T47D (cell line): ENCODE measurements at regions not wholly inside any gene's neighbourhood (a gene's known extent, or its start where the extent isn't known, plus 50 kb on each side); places are given as distances from the start of the nearest gene placed in this dataset.
"Not testable (repeated sequence)": the region's sequence is repeated elsewhere in the genome, so short reads cannot be mapped to it uniquely, and the experiment has no call there.

Experiments used
- DNase-seq, 2 experiments: peaks; one replicate each; pipeline versions ENCODE4 v3.0.0 to v3.0.0-alpha.2; 2011 to 2012; ENCODE audit warnings: low read depth in 1 of 2, low spot score in 1 of 2
- JUND ChIP-seq: IDR thresholded peaks from 2 replicates; pipeline ENCODE4 v1.6.1; 2012; ENCODE audit warnings: low read depth
- in situ Hi-C: cut with HindIII; loops from 2 replicates; pipeline ENCODE4 v1.10.0; 2016; ENCODE audit warnings: low sequenced_read_pairs, low pct_unique_long_range_greater_than_20kb

GRCh38 chrX:115958687-115959359 is 211.7 kb upstream of the AGTR2 start:
- no peak for DNase-seq
- in situ Hi-C loops = no loop called here
- no peak for TF ChIP-seq JUND

DNA sequence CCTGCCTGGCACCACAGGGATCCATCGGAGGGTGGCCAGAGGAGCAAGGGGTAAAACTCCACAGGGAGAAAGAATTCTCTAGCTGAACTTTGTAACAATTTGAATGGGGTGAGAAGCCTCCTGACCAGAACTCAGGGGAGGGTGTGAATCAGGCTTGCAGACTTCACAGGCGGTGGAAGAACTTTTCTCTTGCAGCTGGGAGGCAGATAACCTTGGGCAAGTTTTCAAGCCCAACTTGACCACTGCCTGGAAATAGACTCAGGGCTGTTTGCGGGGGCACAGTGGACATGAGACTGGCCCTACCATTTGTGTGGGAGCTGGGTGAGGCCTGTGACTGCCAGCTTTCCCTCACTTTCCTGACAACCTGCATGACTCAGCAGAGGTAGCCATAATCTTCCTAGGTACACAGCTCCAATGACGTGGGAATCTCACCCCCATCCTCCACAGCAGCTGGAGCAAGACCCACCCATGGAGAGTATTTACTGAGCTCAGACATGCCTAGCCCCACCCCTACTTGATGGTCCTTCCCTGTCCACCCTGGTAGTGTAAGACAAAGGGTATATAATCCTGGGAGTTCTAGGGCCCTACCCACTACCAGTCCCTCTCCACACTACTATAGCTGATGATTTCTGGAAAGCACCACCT is 210.0 kb upstream of the AGTR2 start:
- TF ChIP-seq JUND = no peak
- in situ Hi-C loops = no loop called here
- no peak for DNase-seq

DNA sequence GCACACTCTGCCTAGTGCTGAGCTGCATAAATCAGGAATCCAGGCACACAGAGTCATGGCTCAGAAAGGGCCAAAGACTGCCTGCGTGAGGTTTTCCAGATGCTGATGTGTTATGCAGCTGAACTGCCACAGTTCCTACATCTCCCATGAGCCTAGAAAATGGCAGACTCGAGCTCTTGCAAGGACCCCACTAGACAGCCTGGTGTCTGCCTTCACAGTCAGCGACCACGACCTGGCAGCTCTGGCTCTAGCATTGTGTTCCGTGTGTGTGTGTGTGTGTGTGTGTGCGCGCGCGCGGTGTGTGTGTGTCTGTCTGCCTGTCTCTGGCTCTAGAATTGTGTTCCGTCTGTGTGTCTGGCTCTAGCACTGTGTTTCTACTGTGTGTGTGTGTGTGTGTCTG is 203.6 kb upstream of the AGTR2 start:
- in situ Hi-C loops = no loop called here
- no peak for DNase-seq
- no peak for TF ChIP-seq JUND

DNA sequence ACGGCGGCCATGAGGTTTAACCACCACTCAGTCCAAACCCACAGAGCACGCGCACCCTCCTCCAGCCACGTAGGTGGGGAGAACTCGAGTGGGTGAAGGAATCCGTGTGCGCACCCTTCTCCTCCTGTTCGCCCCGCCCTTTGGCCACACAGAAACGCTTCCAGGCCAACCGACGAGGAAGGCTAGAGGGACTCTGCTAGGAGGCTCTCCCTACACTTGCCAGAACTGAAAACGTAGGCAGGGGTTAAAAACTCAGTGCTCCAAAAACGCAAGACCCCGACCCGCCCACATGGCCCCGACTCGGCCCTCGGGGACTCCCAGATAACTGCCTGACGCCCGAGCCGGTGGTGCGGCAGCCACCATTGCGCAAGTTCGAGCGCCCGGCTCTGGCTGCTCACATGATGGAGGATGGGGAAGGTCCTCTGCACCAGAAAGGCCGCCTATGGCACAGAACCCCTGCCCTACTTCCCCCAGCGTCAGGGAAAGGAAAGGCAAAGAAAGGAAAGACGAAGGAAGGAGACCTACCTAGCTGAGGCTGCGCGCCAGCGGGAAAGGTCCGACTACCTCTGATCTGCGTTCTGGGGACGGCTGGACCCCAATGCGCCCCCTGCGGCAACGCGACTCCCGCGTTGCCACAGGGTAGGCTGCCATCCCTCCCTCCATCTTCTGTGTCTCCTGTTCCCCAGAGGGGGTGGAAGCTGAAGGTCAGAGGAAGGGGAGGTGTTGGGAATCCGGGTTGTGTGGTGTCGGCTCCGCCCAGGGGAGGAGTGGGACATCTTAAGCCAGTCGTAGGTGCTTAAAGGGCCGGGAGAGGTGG is 201.9 kb upstream of the AGTR2 start:
- in situ Hi-C loops = no loop called here
- DNase-seq = peak; percentile 12 to 58

GRCh38 chrX:115970718-115971117 is 199.8 kb upstream of the AGTR2 start:
- DNase-seq = no peak
- in situ Hi-C loops = no loop called here
- TF ChIP-seq JUND = no peak

More for the DNA sequence above, 201.9 kb upstream of the AGTR2 start:
- TF ChIP-seq JUND = no peak

GRCh38 chrX:115972717-115973116 is 197.8 kb upstream of the AGTR2 start:
- TF ChIP-seq JUND = no peak
- no peak for DNase-seq
- in situ Hi-C loops = no loop called here

DNA sequence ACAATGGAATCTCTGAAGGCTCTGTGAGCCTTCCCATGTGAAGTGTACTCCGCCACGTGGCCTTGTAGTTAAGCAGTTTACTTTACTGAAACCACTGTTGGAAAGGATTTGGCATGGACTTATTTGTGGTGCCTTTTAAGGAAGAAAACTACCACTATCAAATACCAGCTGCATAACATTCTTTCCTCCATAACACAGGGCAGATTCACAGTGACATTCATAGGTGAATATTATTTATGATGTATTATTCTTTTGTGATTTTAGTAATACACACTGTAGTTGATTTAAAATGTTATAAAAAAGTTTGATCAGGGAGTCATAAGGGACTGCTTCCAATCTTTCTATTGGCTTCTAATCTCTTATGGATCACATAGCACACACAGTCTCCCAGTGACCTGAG is 192.5 kb upstream of the AGTR2 start:
- DNase-seq = no peak
- TF ChIP-seq JUND = no peak
- in situ Hi-C loops = no loop called here

- in situ Hi-C loops, DNase-seq: not testable (repeated sequence)
These were observed 187.4 kb upstream of the AGTR2 start for GRCh38 chrX:115983148-115983547.

- in situ Hi-C loops, DNase-seq: not testable (repeated sequence)
These were observed 183.1 kb upstream of the AGTR2 start for GRCh38 chrX:115987464-115987863.

DNA sequence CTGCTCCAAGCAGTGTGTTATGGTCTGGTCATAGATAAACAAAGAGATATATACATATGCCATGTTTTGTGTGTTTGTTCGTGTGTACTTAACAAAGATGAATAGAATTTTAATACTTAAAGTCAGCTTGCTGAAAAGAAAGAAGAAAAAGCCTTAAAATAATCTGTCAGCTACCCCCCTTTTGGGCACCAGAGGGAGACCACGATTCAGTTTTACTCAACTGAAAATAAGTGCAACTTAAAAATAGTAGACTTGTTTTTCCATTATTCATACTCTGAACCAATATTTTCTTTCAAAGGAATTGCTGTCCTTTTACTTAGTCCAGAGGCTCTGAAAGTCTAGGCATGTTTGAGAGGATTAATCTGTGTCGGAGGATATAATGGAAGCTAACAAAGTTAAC is 181.7 kb upstream of the AGTR2 start:
- in situ Hi-C loops = no loop called here
- no peak for DNase-seq
- TF ChIP-seq JUND = no peak

DNA sequence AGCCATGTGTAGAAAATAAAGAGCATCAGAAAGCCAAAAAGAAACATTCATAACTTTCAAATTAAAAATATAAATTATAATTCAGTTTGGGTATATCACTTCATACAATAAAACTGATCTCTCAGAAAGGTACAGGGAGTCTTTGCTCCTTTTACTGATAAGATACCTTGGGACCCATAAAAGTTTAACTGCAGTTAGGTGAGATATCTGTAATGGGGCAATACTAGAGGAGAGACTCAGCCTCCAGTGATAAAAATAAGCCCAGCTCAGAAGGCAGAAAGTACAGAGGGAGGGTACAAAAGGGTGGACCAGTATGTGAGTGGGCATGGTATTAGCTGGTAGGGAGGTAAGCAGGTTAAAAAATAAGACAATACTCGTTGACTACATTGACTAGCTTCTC is 180.9 kb upstream of the AGTR2 start:
- DNase-seq = no peak
- TF ChIP-seq JUND = no peak
- in situ Hi-C loops = no loop called here

DNA sequence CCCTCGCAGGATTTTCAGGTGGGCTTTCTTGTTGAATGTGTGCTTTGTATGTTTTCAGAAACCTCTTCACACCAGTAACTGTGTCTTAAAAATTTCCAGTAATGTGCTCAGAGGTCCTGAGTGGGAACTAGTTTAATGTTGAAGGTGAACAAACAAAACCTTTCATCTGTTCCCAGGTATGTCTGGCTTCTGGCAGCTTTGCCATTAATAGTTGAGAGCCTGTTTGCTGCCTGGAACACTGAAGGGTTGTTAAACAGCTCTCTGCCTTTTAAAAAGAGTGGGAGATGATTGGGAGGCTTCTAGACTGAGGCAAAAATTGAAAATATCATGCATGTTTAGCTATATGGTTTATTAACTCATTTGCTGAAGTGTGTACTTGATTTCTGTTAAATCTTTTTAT is 161.2 kb upstream of the AGTR2 start:
- DNase-seq = no peak
- in situ Hi-C loops = no loop called here
- TF ChIP-seq JUND = no peak
